Esophagus squamous epithelium (tissue), 5 donors: ENCODE measurements at regions not wholly inside any gene's neighbourhood (a gene's known extent, or its start where the extent isn't known, plus 50 kb on each side); places are given as distances from the start of the nearest gene placed in this dataset.

ENCODE experiments used
- DNase-seq: peaks from one replicate; lab custom pipeline; 2025; lab: John Stamatoyannopoulos, UW
- H3K27ac ChIP-seq, 4 donors: fragments of 200-600 bp; sonication (generic); one replicate each; pipeline ENCODE4 v1.5.1; 2016 to 2019; ENCODE audit warnings: mild to moderate bottlenecking in 1 of 4
- H3K27me3 ChIP-seq, 4 donors: fragments of 200-600 bp; sonication (generic); 1 replicate in 3 of 4; 2 replicates in 1 of 4; pipeline versions ENCODE4 v1.5.1 to v1.6.0; 2017 to 2021; ENCODE audit warnings: antibody characterized with exemption in 1 of 4
- H3K36me3 ChIP-seq, 3 donors: fragments of 200-600 bp; sonication (generic); one replicate each; pipeline ENCODE4 v1.5.1; 2016 to 2019
- H3K4me1 ChIP-seq, 3 donors: fragments of 200-600 bp; sonication (generic); one replicate each; pipeline ENCODE4 v1.5.1; 2017 to 2019
- H3K4me3 ChIP-seq, 4 donors: fragments of 200-600 bp; sonication (generic); 1 replicate in 3 of 4; 2 replicates in 1 of 4; pipeline ENCODE4 v1.5.1; 2016 to 2019; ENCODE audit warnings: mild to moderate bottlenecking in 2 of 4, moderate library complexity in 1 of 4
- H3K9me3 ChIP-seq, 3 donors: fragments of 200-600 bp; sonication (generic); one replicate each; pipeline ENCODE4 v1.5.1; 2016 to 2019
- POLR2A ChIP-seq, 4 donors: fragments of 450-650 bp; IDR thresholded peaks; one replicate each; pipeline ENCODE4 v1.6.1; 2017; ENCODE audit warnings: antibody characterized with exemption in 4 of 4, mild to moderate bottlenecking in 4 of 4, moderate library complexity in 3 of 4
- WGBS, 2 donors: methylation state at CpG; one replicate each; pipeline ENCODE4 v1.1.5; 2018; 5-methylcytosine and 5-hydroxymethylcytosine counted together
- intact Hi-C: fragments of 100-400 bp; cut with DNase I; formaldehyde crosslinking; loops from one replicate; pipeline ENCODE4 v1.15.0; 2022
- TF ChIP-seq, protein P1 (sequence below), 6 experiments: fragments of 450-650 bp in 4 of 6; fragments of 200-600 bp in 2 of 6; sonication (generic) in 2 of 6; IDR thresholded peaks; one replicate each; pipeline ENCODE4 v1.5.1; 2016 to 2019; ENCODE audit warnings: antibody characterized with exemption in 6 of 6, mild to moderate bottlenecking in 4 of 6, moderate library complexity in 4 of 6
- donor health status: DM: yes; HTN: yes; CAD: no.

DNA sequence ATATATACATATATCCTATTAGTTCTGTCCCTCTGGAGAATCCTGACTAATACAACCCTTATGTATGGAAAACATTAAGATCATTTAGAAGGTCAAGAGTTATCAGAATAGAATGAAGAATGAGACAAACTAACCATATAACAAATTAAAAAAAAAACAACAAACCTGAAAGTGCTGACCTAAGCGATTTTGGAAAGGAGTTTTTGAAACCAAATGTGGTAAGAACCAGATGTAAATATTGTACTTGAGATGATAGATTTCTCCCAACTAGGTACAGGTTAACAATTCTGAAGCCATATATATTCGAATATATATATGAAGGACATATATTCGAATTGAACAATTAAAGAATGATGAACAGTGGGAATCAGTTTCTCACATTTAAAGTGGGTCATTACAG lies 917.8 kb upstream of the SLC39A10 start:
- 71 to 75% methylated on average over 3 of the region's 3 CpGs for WGBS, 2 donors

GRCh38 chr2:194735837-194736542 lies 921.0 kb upstream of the SLC39A10 start:
- Histone ChIP-seq H3K27me3 (no peaks in the 10 kb centered on the region), H3K9me3 (no peaks in the 10 kb centered on the region), H3K4me1 (no peaks in the 10 kb centered on the region), H3K36me3 (no peaks in the 10 kb centered on the region), H3K27ac (no peak overlapping the region), H3K4me3 (no peak overlapping the region)
- 43 to 56% methylated on average over 2 of the region's 2 CpGs for WGBS, 2 donors
- intact Hi-C loops, result no loop called here
- no peak for DNase-seq
- TF ChIP-seq POLR2A (IDR thresholded peaks at IDR 0.05), result no peak
- TF ChIP-seq, protein P1, sequence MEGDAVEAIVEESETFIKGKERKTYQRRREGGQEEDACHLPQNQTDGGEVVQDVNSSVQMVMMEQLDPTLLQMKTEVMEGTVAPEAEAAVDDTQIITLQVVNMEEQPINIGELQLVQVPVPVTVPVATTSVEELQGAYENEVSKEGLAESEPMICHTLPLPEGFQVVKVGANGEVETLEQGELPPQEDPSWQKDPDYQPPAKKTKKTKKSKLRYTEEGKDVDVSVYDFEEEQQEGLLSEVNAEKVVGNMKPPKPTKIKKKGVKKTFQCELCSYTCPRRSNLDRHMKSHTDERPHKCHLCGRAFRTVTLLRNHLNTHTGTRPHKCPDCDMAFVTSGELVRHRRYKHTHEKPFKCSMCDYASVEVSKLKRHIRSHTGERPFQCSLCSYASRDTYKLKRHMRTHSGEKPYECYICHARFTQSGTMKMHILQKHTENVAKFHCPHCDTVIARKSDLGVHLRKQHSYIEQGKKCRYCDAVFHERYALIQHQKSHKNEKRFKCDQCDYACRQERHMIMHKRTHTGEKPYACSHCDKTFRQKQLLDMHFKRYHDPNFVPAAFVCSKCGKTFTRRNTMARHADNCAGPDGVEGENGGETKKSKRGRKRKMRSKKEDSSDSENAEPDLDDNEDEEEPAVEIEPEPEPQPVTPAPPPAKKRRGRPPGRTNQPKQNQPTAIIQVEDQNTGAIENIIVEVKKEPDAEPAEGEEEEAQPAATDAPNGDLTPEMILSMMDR (IDR thresholded peaks at IDR 0.05), result no peak

More for the DNA sequence above, 917.8 kb upstream of the SLC39A10 start:
- H3K27ac ChIP-seq, result no peak overlapping the region
- intact Hi-C loops, result no loop called here
- no peaks in the 10 kb centered on the region for H3K27me3 ChIP-seq
- no peaks in the 10 kb centered on the region for H3K9me3 ChIP-seq
- DNase-seq, result no peak
- no peaks in the 10 kb centered on the region for H3K4me1 ChIP-seq
- no peak for TF ChIP-seq POLR2A (IDR thresholded peaks at IDR 0.05)
- TF ChIP-seq, protein P1 (IDR thresholded peaks at IDR 0.05), result no peak
- no peaks in the 10 kb centered on the region for H3K36me3 ChIP-seq
- H3K4me3 ChIP-seq, result no peak overlapping the region

- no peak for TF ChIP-seq POLR2A (IDR thresholded peaks at IDR 0.05)
- TF ChIP-seq, protein P1 (IDR thresholded peaks at IDR 0.05), result no peak
- intact Hi-C loops, result no loop called here
- DNase-seq, result no peak
- H3K9me3 ChIP-seq, result no peaks in the 10 kb centered on the region
- H3K36me3 ChIP-seq, result no peaks in the 10 kb centered on the region
- H3K4me1 ChIP-seq, result no peaks in the 10 kb centered on the region
- 48 to 76% methylated on average over 1 of the region's 1 CpG for WGBS, 2 donors
- H3K4me3 ChIP-seq, result no peak overlapping the region
- no peaks in the 10 kb centered on the region for H3K27me3 ChIP-seq
- no peak overlapping the region for H3K27ac ChIP-seq
Measured at GRCh38 chr2:194730266-194730665, 926.8 kb upstream of the SLC39A10 start.

GRCh38 chr2:194725169-194725568 lies 931.9 kb upstream of the SLC39A10 start:
- WGBS, 2 donors, result 50 to 55% methylated on average over 1 of the region's 1 CpG

DNA sequence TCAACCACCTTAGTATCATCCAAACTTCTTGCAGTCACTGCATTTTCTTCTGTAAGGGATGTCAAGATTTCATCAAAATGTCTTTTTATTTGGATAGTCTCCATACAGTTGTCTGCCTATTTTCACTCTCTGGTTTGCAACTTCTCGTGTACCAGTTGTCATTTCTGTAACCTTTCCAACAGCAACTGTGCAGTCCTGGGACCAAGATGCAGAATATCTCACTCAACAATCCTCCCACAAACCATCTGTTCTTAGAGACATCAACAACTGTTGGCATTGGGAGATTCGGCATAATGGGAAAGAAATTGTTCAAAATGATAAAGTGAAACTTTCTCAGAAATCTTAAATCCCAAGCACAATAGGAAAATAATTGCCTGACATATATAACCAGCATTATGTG lies 933.6 kb upstream of the SLC39A10 start:
- no peak overlapping the region for H3K27ac ChIP-seq
- H3K9me3 ChIP-seq, result no peaks in the 10 kb centered on the region
- DNase-seq, result no peak
- H3K36me3 ChIP-seq, result no peaks in the 10 kb centered on the region
- H3K4me1 ChIP-seq, result no peaks in the 10 kb centered on the region
- 45 to 58% methylated on average over 2 of the region's 2 CpGs for WGBS, 2 donors
- H3K4me3 ChIP-seq, result no peak overlapping the region
- TF ChIP-seq, protein P1 (IDR thresholded peaks at IDR 0.05), result no peak
- no peak for TF ChIP-seq POLR2A (IDR thresholded peaks at IDR 0.05)
- intact Hi-C loops, result no loop called here
- no peaks in the 10 kb centered on the region for H3K27me3 ChIP-seq

More at GRCh38 chr2:194725169-194725568, 931.9 kb upstream of the SLC39A10 start:
- Histone ChIP-seq H3K27ac (no peak overlapping the region), H3K9me3 (no peaks in the 10 kb centered on the region), H3K36me3 (no peaks in the 10 kb centered on the region), H3K4me1 (no peaks in the 10 kb centered on the region), H3K27me3 (no peaks in the 10 kb centered on the region), H3K4me3 (no peak overlapping the region)
- TF ChIP-seq, protein P1 (IDR thresholded peaks at IDR 0.05), result no peak
- TF ChIP-seq POLR2A (IDR thresholded peaks at IDR 0.05), result no peak
- intact Hi-C loops, result no loop called here
- DNase-seq, result no peak
